NB4 (cell line): ENCODE measurements at regions not wholly inside any gene's neighbourhood (a gene's known extent, or its start where the extent isn't known, plus 50 kb on each side); places are given as distances from the start of the nearest gene placed in this dataset.

Source experiments
- DNase-seq: peaks from one replicate; pipeline ENCODE4 v3.0.0; 2010; ENCODE audit warnings: low read depth
- H3K4me3 ChIP-seq: one replicate; pipeline ENCODE4 v1.5.1; 2011; ENCODE audit warnings: mild to moderate bottlenecking, low read depth, low read length, moderate library complexity
- CTCF ChIP-seq: IDR thresholded peaks from one replicate; pipeline ENCODE4 v1.5.1; 2012; ENCODE audit warnings: low read depth, low read length
- MAX ChIP-seq: IDR thresholded peaks from 2 replicates; pipeline ENCODE4 v1.6.1; 2011; ENCODE audit warnings: low read depth, low read length
- MYC ChIP-seq: IDR thresholded peaks from 2 replicates; pipeline ENCODE4 v1.6.1; 2011; ENCODE audit warnings: low read depth, low read length
- POLR2A ChIP-seq: IDR thresholded peaks from 2 replicates; pipeline ENCODE4 v1.6.1; 2011; ENCODE audit warnings: mild to moderate bottlenecking; ENCODE audit not compliant: insufficient read length; ENCODE audit errors: extremely low read depth

GRCh38 chr9:16277471-16277960 lies 593.0 kb downstream of the BNC2 start:
- H3K4me3 ChIP-seq, result no peak overlapping the region
- TF ChIP-seq POLR2A, result no peak
- no peak for TF ChIP-seq MAX
- no peak for TF ChIP-seq MYC
- TF ChIP-seq CTCF, result no peak
- DNase-seq, result no peak

- no peak for DNase-seq
- no peak overlapping the region for H3K4me3 ChIP-seq
- no peak for TF ChIP-seq CTCF
- no peak for TF ChIP-seq MYC
- no peak for TF ChIP-seq MAX
- no peak for TF ChIP-seq POLR2A
Measured at GRCh38 chr9:16278326-16278999, 592.0 kb downstream of the BNC2 start.

GRCh38 chr9:16281707-16282106 lies 588.8 kb downstream of the BNC2 start:
- TF ChIP-seq CTCF (no peak), MYC (no peak), MAX (no peak), POLR2A (no peak)
- DNase-seq, result no peak
- H3K4me3 ChIP-seq, result no peak overlapping the region

GRCh38 chr9:16282216-16282615 lies 588.3 kb downstream of the BNC2 start:
- no peak for DNase-seq
- no peak overlapping the region for H3K4me3 ChIP-seq
- TF ChIP-seq POLR2A, result no peak
- no peak for TF ChIP-seq CTCF
- no peak for TF ChIP-seq MYC
- no peak for TF ChIP-seq MAX

- H3K4me3 ChIP-seq, result no peak overlapping the region
- no peak for TF ChIP-seq CTCF
- no peak for TF ChIP-seq MYC
- no peak for TF ChIP-seq POLR2A
- TF ChIP-seq MAX, result no peak
- DNase-seq, result no peak
Measured at GRCh38 chr9:16282718-16283117, 587.8 kb downstream of the BNC2 start.
